Tibial artery (tissue), 4 donors: ENCODE measurements at regions not wholly inside any gene's neighbourhood (a gene's known extent, or its start where the extent isn't known, plus 50 kb on each side); places are given as distances from the start of the nearest gene placed in this dataset.

Experiments used
- DNase-seq, 2 donors: peaks; one replicate each; pipeline ENCODE4 v3.0.0-alpha.2; 2019
- H3K27ac ChIP-seq, 2 donors: fragments of 200-600 bp; sonication (generic) in 1 of 2; 1 replicate in 1 of 2; 2 replicates in 1 of 2; pipeline ENCODE4 v1.5.1; 2018 to 2019; ENCODE audit warnings: mild to moderate bottlenecking in 1 of 2
- H3K27me3 ChIP-seq, 2 donors: fragments of 200-600 bp; sonication (generic) in 1 of 2; one replicate each; pipeline versions ENCODE4 v1.5.1 to v1.6.0; 2016 to 2019
- H3K36me3 ChIP-seq, 3 donors: fragments of 200-600 bp; sonication (generic) in 2 of 3; one replicate each; pipeline ENCODE4 v1.5.1; 2016 to 2019; ENCODE audit warnings: mild to moderate bottlenecking in 2 of 3
- H3K4me1 ChIP-seq, 4 donors: fragments of 200-600 bp; sonication (generic) in 2 of 4; 1 replicate in 3 of 4; 2 replicates in 1 of 4; pipeline ENCODE4 v1.5.1; 2016 to 2019
- H3K4me3 ChIP-seq, 2 donors: fragments of 200-600 bp; sonication (generic) in 1 of 2; 1 replicate in 1 of 2; 2 replicates in 1 of 2; pipeline ENCODE4 v1.5.1; 2018 to 2019; ENCODE audit warnings: mild to moderate bottlenecking in 2 of 2
- H3K9me3 ChIP-seq, 3 donors: fragments of 200-600 bp; sonication (generic) in 1 of 3; one replicate each; pipeline ENCODE4 v1.5.1; 2016 to 2019
- CTCF ChIP-seq, 2 experiments: fragments of 200-600 bp in 1 of 2; fragments of 450-650 bp in 1 of 2; IDR thresholded peaks; one replicate each; pipeline ENCODE4 v1.5.1; 2017 to 2019; ENCODE audit warnings: antibody characterized with exemption in 2 of 2, mild to moderate bottlenecking in 1 of 2, moderate library complexity in 1 of 2
- intact Hi-C: fragments of 100-400 bp; cut with DNase I; formaldehyde crosslinking; loops from one replicate; pipeline ENCODE4 v1.15.0; 2023; ENCODE audit warnings: low total_unique reads

- DNase-seq, result no peak
- no peaks in the 10 kb centered on the region for H3K9me3 ChIP-seq
- intact Hi-C loops, result no loop called here
- H3K4me3 ChIP-seq, result no peak overlapping the region
- no peak overlapping the region for H3K27ac ChIP-seq
- H3K4me1 ChIP-seq, result peaks cover 0 to 5% (median 0%) of the 10 kb centered on the region in 4 donors
- no peak for TF ChIP-seq CTCF (IDR thresholded peaks at IDR 0.05)
- H3K36me3 ChIP-seq, result no peaks in the 10 kb centered on the region
- H3K27me3 ChIP-seq, result no peaks in the 10 kb centered on the region
Measured at GRCh38 chr2:56018267-56018666, 94.7 kb upstream of the EFEMP1 start.

GRCh38 chr2:56021136-56021474 is 97.5 kb upstream of the EFEMP1 start:
- no peak for TF ChIP-seq CTCF (IDR thresholded peaks at IDR 0.05)
- Histone ChIP-seq H3K27me3 (no peaks in the 10 kb centered on the region), H3K4me1 (no peaks in the 10 kb centered on the region), H3K9me3 (no peaks in the 10 kb centered on the region), H3K36me3 (no peaks in the 10 kb centered on the region), H3K4me3 (no peak overlapping the region), H3K27ac (no peak overlapping the region)
- no peak for DNase-seq
- intact Hi-C loops, result no loop called here

GRCh38 chr2:56021579-56021978 is 98.0 kb upstream of the EFEMP1 start:
- H3K36me3 ChIP-seq, result no peaks in the 10 kb centered on the region
- no peak for TF ChIP-seq CTCF (IDR thresholded peaks at IDR 0.05)
- H3K9me3 ChIP-seq, result no peaks in the 10 kb centered on the region
- H3K27me3 ChIP-seq, result no peaks in the 10 kb centered on the region
- intact Hi-C loops, result no loop called here
- no peak overlapping the region for H3K27ac ChIP-seq
- DNase-seq, result no peak
- no peak overlapping the region for H3K4me3 ChIP-seq
- H3K4me1 ChIP-seq, result no peaks in the 10 kb centered on the region

- no peak for TF ChIP-seq CTCF (IDR thresholded peaks at IDR 0.05)
- no peak overlapping the region for H3K27ac ChIP-seq
- no peaks in the 10 kb centered on the region for H3K36me3 ChIP-seq
- H3K9me3 ChIP-seq, result no peaks in the 10 kb centered on the region
- intact Hi-C loops, result no loop called here
- no peaks in the 10 kb centered on the region for H3K4me1 ChIP-seq
- H3K27me3 ChIP-seq, result no peaks in the 10 kb centered on the region
- H3K4me3 ChIP-seq, result no peak overlapping the region
- DNase-seq, result no peak
Measured at GRCh38 chr2:56025469-56026193, 102.0 kb upstream of the EFEMP1 start.

GRCh38 chr2:56026828-56027227 is 103.2 kb upstream of the EFEMP1 start:
- no peak for DNase-seq
- no peak overlapping the region for H3K27ac ChIP-seq
- no peak for TF ChIP-seq CTCF (IDR thresholded peaks at IDR 0.05)
- H3K4me3 ChIP-seq, result no peak overlapping the region
- H3K9me3 ChIP-seq, result no peaks in the 10 kb centered on the region
- intact Hi-C loops, result no loop called here
- no peaks in the 10 kb centered on the region for H3K36me3 ChIP-seq
- no peaks in the 10 kb centered on the region for H3K27me3 ChIP-seq
- no peaks in the 10 kb centered on the region for H3K4me1 ChIP-seq

GRCh38 chr2:56030062-56030461 is 106.5 kb upstream of the EFEMP1 start:
- Histone ChIP-seq H3K4me3 (no peak overlapping the region), H3K27me3 (no peaks in the 10 kb centered on the region), H3K4me1 (no peaks in the 10 kb centered on the region), H3K27ac (no peak overlapping the region), H3K9me3 (no peaks in the 10 kb centered on the region), H3K36me3 (no peaks in the 10 kb centered on the region)
- no peak for TF ChIP-seq CTCF (IDR thresholded peaks at IDR 0.05)
- intact Hi-C loops, result no loop called here
- DNase-seq, result no peak
